ENCODE measurements at regions not wholly inside any gene's neighbourhood (a gene's known extent, or its start where the extent isn't known, plus 50 kb on each side); places are given as distances from the start of the nearest gene placed in this dataset.

DNA sequence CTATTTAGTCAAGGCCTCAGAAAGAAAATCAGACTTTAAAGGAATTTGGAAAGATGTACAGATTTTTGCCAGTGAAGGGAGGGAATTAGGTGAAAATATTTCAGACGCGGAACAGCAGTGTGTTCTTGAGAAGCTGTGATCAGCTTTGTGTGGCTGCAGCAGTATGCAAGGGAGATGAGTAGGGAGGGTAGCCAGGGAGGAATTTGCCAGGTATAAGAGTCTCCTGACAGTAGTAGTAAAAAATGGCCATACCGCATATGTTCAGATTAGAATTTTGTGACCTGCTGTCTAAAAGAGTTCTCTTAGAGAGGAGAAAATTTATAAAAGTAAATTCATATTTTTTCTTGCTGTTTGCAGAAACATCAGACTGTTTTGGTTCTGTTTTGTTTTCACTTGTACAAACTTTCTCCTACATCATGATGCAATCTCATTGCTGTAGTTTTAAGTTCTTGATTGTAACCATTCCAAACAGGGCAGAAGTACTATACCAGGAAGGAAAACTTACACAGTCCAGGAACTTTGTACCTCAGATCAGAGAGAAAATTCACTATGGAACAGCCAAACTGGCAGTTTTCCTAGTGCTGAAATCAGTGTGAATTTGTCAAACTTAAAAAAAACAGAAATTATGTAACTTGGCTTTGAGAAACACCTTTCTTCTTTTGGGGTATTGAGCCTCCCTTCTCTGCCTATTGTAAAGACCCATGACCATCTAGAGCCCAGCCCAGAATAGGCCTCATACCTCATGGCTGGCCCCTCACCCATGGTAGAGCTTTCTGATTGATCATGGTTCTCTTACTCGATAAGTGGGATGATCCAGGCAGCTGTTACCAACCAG is 78.4 kb upstream of the NR3C1 start:
- TF ChIP-seq, protein P1, sequence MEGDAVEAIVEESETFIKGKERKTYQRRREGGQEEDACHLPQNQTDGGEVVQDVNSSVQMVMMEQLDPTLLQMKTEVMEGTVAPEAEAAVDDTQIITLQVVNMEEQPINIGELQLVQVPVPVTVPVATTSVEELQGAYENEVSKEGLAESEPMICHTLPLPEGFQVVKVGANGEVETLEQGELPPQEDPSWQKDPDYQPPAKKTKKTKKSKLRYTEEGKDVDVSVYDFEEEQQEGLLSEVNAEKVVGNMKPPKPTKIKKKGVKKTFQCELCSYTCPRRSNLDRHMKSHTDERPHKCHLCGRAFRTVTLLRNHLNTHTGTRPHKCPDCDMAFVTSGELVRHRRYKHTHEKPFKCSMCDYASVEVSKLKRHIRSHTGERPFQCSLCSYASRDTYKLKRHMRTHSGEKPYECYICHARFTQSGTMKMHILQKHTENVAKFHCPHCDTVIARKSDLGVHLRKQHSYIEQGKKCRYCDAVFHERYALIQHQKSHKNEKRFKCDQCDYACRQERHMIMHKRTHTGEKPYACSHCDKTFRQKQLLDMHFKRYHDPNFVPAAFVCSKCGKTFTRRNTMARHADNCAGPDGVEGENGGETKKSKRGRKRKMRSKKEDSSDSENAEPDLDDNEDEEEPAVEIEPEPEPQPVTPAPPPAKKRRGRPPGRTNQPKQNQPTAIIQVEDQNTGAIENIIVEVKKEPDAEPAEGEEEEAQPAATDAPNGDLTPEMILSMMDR (conservative IDR thresholded peaks at IDR 0.05), result no peak
- no peak for DNase-seq (ENCODE audit: extremely low spot score, unreplicated experiment)
- H3K4me3 Mint-ChIP-seq, result no peak overlapping the region
- peaks cover 7% of the 10 kb centered on the region for H3K9me3 Mint-ChIP-seq
- H3K27ac Mint-ChIP-seq, result no peak overlapping the region
- peaks cover 23% of the 10 kb centered on the region for H3K4me1 Mint-ChIP-seq (ENCODE audit: unreplicated experiment)
- no peaks in the 10 kb centered on the region for H3K27me3 Mint-ChIP-seq
- no peaks in the 10 kb centered on the region for H3K36me3 Mint-ChIP-seq

DNA sequence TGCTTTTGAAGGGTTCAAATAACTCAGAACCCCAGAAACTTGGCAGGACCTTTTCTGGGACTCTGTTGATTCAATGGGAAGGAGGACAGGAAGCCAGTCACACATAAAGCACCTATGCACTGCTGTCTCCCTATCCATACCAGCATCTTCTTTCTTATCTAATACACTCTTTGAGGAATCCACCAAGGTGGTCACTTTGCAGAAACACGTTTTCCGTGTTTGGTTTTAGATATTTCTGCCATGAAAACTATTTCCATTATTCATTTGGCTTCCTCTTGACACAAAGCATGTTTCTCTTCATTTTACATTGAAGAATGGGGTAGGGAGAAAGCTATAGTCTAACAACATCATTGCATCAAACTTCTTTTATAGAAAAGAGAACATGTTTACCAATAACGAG is 76.5 kb upstream of the NR3C1 start:
- Mint-ChIP-seq H3K27ac (no peak overlapping the region), H3K9me3 (peaks cover 3% of the 10 kb centered on the region), H3K27me3 (no peaks in the 10 kb centered on the region), H3K4me3 (no peak overlapping the region), H3K4me1 (ENCODE audit: unreplicated experiment) (peaks cover 29% of the 10 kb centered on the region), H3K36me3 (no peaks in the 10 kb centered on the region)
- DNase-seq (ENCODE audit: extremely low spot score, unreplicated experiment), result no peak
- TF ChIP-seq, protein P1 (conservative IDR thresholded peaks at IDR 0.05), result no peak

DNA sequence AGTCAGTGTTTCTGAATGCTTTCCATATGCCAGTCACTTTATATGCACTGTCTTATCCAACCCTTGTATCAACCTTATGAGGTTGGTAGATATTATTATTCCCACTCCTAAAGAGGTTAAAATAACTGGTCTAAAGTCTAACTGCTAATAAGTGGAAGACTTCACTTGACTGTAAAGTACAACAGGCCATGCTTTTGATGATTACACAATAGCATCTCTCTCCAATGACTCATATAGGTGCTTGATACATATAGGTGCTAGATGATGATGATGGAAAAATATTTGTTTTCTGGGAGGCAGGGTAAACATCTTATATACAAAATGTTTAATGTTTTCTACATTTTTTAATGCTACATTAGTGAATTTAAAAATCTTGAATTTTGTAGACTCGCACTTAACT is 75.9 kb upstream of the NR3C1 start:
- H3K27me3 Mint-ChIP-seq, result no peaks in the 10 kb centered on the region
- TF ChIP-seq, protein P1 (conservative IDR thresholded peaks at IDR 0.05), result no peak
- H3K36me3 Mint-ChIP-seq, result no peaks in the 10 kb centered on the region
- no peaks in the 10 kb centered on the region for H3K9me3 Mint-ChIP-seq
- peaks cover 29% of the 10 kb centered on the region for H3K4me1 Mint-ChIP-seq (ENCODE audit: unreplicated experiment)
- no peak for DNase-seq (ENCODE audit: extremely low spot score, unreplicated experiment)
- H3K4me3 Mint-ChIP-seq, result no peak overlapping the region
- H3K27ac Mint-ChIP-seq, result no peak overlapping the region

DNA sequence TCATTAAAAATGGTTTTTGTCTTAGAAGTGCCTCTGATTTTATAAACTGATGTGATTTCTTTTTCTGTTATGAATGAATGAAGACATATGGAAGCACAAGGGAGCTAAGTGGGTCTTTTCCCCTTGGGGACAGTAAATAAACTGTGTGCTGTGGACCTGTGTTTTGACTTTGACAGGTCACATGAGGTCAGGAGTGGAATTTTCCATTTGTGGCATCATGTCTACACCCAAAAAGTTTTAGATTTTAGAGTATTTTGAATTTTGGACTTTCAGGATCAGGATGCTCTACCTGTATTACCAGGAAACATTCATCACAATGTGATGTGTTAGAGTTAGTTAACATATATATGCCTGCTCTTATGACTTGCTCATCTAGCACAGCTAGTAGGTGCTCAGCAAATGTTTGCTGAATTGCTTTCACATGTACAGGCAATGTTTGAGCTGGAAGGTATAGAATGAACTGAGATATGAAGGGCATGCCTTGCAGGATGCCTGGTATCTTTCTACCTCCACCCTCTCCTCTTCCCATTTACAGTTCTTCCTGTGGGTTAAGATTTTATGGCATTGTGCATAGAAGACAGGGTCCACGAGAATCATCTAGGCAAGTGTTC is 73.2 kb upstream of the NR3C1 start:
- no peak overlapping the region for H3K27ac Mint-ChIP-seq
- no peak overlapping the region for H3K4me3 Mint-ChIP-seq
- no peaks in the 10 kb centered on the region for H3K27me3 Mint-ChIP-seq

DNA sequence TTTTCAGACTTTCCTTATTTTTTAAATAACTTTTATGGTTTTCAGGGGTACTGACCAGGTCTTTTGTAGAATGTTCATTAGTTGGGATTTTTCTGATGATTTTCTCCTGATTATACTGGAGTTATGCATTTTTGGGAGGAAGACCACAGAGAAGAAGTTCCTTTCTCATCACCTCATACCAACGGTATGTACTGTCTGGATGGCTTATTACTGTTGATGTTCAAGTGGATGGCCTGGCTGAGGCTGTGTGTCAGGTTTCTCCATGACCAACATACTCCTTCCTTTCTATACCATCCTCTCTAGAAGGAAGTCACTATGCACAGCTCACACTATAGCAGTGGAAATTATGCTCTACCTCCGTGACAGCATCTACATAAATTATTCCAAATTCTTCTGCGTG is 71.1 kb upstream of the NR3C1 start:
- TF ChIP-seq, protein P1 (conservative IDR thresholded peaks at IDR 0.05), result no peak
- Mint-ChIP-seq H3K27ac (no peak overlapping the region), H3K4me1 (ENCODE audit: unreplicated experiment) (peaks cover 12% of the 10 kb centered on the region), H3K9me3 (no peaks in the 10 kb centered on the region), H3K27me3 (no peaks in the 10 kb centered on the region), H3K36me3 (no peaks in the 10 kb centered on the region), H3K4me3 (no peak overlapping the region)
- no peak for DNase-seq (ENCODE audit: extremely low spot score, unreplicated experiment)

More for the DNA sequence above, 73.2 kb upstream of the NR3C1 start:
- Mint-ChIP-seq H3K9me3 (no peaks in the 10 kb centered on the region), H3K4me1 (ENCODE audit: unreplicated experiment) (peaks cover 15% of the 10 kb centered on the region), H3K36me3 (no peaks in the 10 kb centered on the region)
- no peak for DNase-seq (ENCODE audit: extremely low spot score, unreplicated experiment)
- TF ChIP-seq, protein P1 (conservative IDR thresholded peaks at IDR 0.05), result no peak

All from type B pancreatic cell (in vitro differentiated cells).